Naive thymus-derived CD4-positive, alpha-beta T cell (primary cell): ENCODE measurements at regions not wholly inside any gene's neighbourhood (a gene's known extent, or its start where the extent isn't known, plus 50 kb on each side); places are given as distances from the start of the nearest gene placed in this dataset.
A peak's percentile ranks its signal among the peaks of the same experiment; 100 is the strongest.

Experiments
- ATAC-seq: fragments of 150-1000 bp; cut with Tn5 transposase; 2 replicates; pipeline ENCODE4 v1.10.0; 2021; ENCODE audit warnings: mild to moderate bottlenecking, moderate library complexity
- CTCF ChIA-PET: fragments of 350-600 bp; sonication (Branson Sonifier 250); formaldehyde crosslinking; loops from one replicate; lab custom pipeline; 2021; ENCODE audit warnings: antibody characterized with exemption; lab: Charles Lee
- POLR2A ChIA-PET: fragments of 350-600 bp; sonication (Branson Sonifier 250); formaldehyde crosslinking; loops from one replicate; lab custom pipeline; 2021; ENCODE audit warnings: antibody characterized with exemption, inconsistent platforms; lab: Charles Lee
- DNase-seq, 9 donors: peaks; one replicate each; pipeline versions ENCODE4 v3.0.0 to v3.0.0-alpha.2; 2020 to 2022; ENCODE audit warnings: mixed read lengths in 1 of 9
- H3K27ac ChIP-seq: one replicate; pipeline ENCODE4 v1.7.0; 2013; ENCODE audit warnings: mild to moderate bottlenecking, low read depth, low read length, moderate library complexity
- H3K27me3 ChIP-seq, 2 donors: one replicate each; pipeline ENCODE4 v1.7.0; 2013; ENCODE audit warnings: low read length in 2 of 2, mild to moderate bottlenecking in 2 of 2, moderate library complexity in 2 of 2; ENCODE audit not compliant: control insufficient read depth in 2 of 2, insufficient read depth in 2 of 2
- H3K36me3 ChIP-seq, 3 experiments: 1 replicate in 2 of 3; 2 replicates in 1 of 3; pipeline ENCODE4 v1.7.0; 2013; ENCODE audit warnings: low read length in 3 of 3, mild to moderate bottlenecking in 3 of 3, moderate library complexity in 1 of 3; ENCODE audit not compliant: insufficient read depth in 3 of 3, control insufficient read depth in 2 of 3
- H3K4me1 ChIP-seq, 2 donors: one replicate each; pipeline ENCODE4 v1.7.0; 2013; ENCODE audit warnings: low read length in 2 of 2, mild to moderate bottlenecking in 2 of 2, moderate library complexity in 1 of 2; ENCODE audit not compliant: control insufficient read depth in 2 of 2, insufficient read depth in 2 of 2
- H3K4me3 ChIP-seq: 2 replicates; pipeline ENCODE4 v1.7.0; 2013; ENCODE audit warnings: mild to moderate bottlenecking, low read length
- H3K9me3 ChIP-seq, 3 experiments: 1 replicate in 2 of 3; 2 replicates in 1 of 3; pipeline ENCODE4 v1.7.0; 2013; ENCODE audit warnings: low read length in 3 of 3; ENCODE audit not compliant: control insufficient read depth in 2 of 3
- H3K27ac Mint-ChIP-seq, 9 donors: one replicate each; pipeline ENCODE4 v1.8.0; 2020 to 2022; ENCODE audit warnings: mixed read lengths in 9 of 9, mild to moderate bottlenecking in 8 of 9, moderate library complexity in 5 of 9, inconsistent platforms in 2 of 9
- H3K27me3 Mint-ChIP-seq, 5 donors: one replicate each; pipeline ENCODE4 v1.8.0; 2021 to 2022; ENCODE audit warnings: mixed read lengths in 5 of 5, mild to moderate bottlenecking in 1 of 5
- H3K36me3 Mint-ChIP-seq, 5 donors: one replicate each; pipeline ENCODE4 v1.8.0; 2020 to 2022; ENCODE audit warnings: mixed read lengths in 5 of 5, mild to moderate bottlenecking in 3 of 5, inconsistent platforms in 1 of 5
- H3K4me1 Mint-ChIP-seq, 7 donors: one replicate each; pipeline ENCODE4 v1.8.0; 2020 to 2022; ENCODE audit warnings: mixed read lengths in 7 of 7, mild to moderate bottlenecking in 3 of 7, inconsistent platforms in 1 of 7
- H3K4me3 Mint-ChIP-seq, 10 donors: one replicate each; pipeline ENCODE4 v1.8.0; 2020 to 2022; ENCODE audit warnings: mild to moderate bottlenecking in 10 of 10, mixed read lengths in 10 of 10, moderate library complexity in 6 of 10, inconsistent platforms in 2 of 10
- H3K9me3 Mint-ChIP-seq, 11 donors: one replicate each; pipeline ENCODE4 v1.8.0; 2020 to 2022; ENCODE audit warnings: mixed read lengths in 11 of 11, mild to moderate bottlenecking in 4 of 11, inconsistent platforms in 1 of 11, moderate library complexity in 1 of 11
- intact Hi-C, 2 donors: fragments of 100-400 bp; cut with micrococcal nuclease; formaldehyde crosslinking; loops; one replicate each; pipeline ENCODE4 v1.15.1; 2023

DNA sequence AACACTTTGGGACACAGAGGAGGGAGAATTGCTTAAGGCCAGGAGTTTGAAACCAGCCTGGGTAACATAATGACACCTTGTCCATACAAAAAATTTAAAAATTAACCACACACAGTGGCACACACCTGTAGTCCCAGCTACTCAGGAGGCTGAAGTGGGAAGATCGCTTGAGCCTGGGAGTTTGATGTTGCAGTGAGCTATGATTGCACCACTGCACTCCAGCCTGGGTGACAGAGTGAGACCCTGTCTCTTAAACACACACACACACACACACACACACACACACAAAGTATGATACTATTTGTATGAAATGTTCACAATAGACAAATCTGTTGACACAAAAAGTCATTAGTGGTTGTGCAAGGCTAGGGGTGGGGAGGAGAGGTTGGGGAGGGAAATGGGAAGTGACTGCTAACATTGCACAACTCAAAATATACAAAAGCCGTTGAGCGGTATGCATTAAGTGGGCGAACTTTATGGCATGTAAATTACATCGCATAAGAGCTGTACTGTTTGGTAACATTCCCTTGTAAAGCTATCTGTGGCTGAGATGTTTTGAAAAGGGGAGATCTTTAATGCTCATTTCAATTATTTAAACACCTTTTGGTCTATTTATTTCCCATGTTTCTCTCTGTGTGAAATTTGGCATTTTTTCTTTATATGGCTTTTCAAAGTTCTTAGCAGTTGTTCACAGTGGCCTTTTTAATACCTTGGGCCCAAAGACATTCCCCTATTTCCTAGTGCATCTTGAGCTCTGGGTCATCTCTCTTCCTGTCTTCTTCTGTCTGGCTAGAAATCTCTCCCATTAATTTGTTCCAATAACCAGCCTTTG, 58.9 kb upstream of the ZNF516 start:
- peaks cover 0 to 8% (median 7%) of the 10 kb centered on the region in 5 donors for H3K27me3 Mint-ChIP-seq
- ATAC-seq (peak; percentile 72), DNase-seq (no peak)
- no peak overlapping the region for H3K27ac ChIP-seq
- peaks cover 0 to 3% (median 0%) of the 10 kb centered on the region in 11 donors for H3K9me3 Mint-ChIP-seq
- POLR2A ChIA-PET: no interaction called here
- intact Hi-C loops: no loop called here
- H3K4me3 ChIP-seq: no peak overlapping the region
- no peaks in the 10 kb centered on the region for H3K27me3 ChIP-seq
- peaks cover 0 to 3% (median 0%) of the 10 kb centered on the region in 5 donors for H3K36me3 Mint-ChIP-seq
- H3K27ac Mint-ChIP-seq: no peak overlapping the region
- peaks cover 0 to 2% (median 0%) of the 10 kb centered on the region in 7 donors for H3K4me1 Mint-ChIP-seq
- H3K4me1 ChIP-seq: no peaks in the 10 kb centered on the region
- H3K36me3 ChIP-seq: no peaks in the 10 kb centered on the region
- no peaks in the 10 kb centered on the region for H3K9me3 ChIP-seq
- CTCF ChIA-PET: no interaction called here
- no peak overlapping the region for H3K4me3 Mint-ChIP-seq

DNA sequence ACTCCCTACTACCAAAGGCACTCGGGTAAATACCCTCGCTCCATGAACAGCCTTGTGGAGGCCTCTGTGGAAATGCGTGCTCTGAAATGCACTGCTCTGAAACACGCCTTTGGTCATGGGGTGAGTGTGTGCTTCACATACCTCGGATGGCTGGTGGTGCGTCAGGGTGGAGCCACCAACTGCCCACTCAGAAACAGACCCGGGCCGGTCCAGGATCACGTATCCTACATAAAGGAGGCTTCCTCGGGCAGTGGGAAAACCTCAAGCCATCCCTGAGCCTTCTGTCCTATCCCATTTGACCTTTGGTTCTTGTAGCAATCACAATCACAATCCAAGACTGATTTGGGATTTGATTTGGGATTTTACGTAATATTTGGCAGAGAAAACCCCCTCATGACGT, 53.5 kb upstream of the ZNF516 start:
- Histone ChIP-seq H3K9me3 (no peaks in the 10 kb centered on the region), H3K36me3 (no peaks in the 10 kb centered on the region), H3K4me1 (no peaks in the 10 kb centered on the region), H3K27ac (no peak overlapping the region), H3K4me3 (no peak overlapping the region), H3K27me3 (no peaks in the 10 kb centered on the region)
- Mint-ChIP-seq H3K27me3 (peaks cover 3 to 17% (median 6%) of the 10 kb centered on the region in 5 donors), H3K36me3 (peaks cover 0 to 3% (median 0%) of the 10 kb centered on the region in 5 donors), H3K4me1 (peaks cover 0 to 5% (median 0%) of the 10 kb centered on the region in 7 donors), H3K4me3 (no peak overlapping the region), H3K27ac (no peak overlapping the region), H3K9me3 (peaks cover 0 to 3% (median 0%) of the 10 kb centered on the region in 11 donors)
- intact Hi-C loops: no loop called here
- no peak for ATAC-seq
- ChIA-PET CTCF (no interaction called here), POLR2A (no interaction called here)
- no peak for DNase-seq

DNA sequence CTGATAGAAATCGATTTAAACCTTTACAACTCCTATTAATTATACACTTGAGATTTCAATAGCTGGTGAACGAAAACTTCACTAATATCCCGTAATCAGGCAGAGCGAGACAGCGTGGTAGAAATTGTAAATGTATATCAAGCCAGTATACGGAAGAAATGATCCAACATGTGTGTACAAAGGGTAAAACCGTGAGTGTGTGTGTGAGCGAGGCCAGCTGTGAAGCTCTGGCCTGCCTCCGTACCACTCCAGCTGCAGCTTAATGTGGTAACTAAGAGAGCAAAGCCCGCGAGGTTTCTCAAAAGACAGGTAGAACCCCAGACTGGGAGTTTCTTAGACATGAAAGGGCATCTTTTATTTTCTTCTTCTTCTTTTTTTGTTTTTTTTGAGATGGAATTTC, 52.3 kb upstream of the ZNF516 start:
- POLR2A ChIA-PET: no interaction called here
- H3K27ac Mint-ChIP-seq: no peak overlapping the region

DNA sequence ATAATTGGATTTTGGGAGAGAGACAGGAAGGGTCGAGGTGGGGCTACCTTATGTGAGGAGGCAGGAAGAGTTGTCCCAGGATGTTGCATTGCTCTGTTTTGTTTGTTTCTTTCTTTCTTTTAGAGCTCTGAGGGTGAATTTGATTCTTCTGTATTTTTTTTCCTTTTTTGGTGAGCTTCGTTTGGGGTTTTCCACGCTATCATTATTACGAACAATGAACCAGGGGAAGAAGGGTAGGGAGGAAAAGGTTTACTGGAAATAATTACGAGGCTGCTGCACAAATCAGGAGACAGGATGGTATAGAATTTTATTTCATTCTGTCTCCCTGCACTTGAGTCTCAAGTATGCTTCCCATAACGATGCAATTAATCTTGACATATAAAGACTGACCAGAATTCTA, 51.4 kb upstream of the ZNF516 start:
- H3K27me3 Mint-ChIP-seq: peaks cover 0 to 21% (median 6%) of the 10 kb centered on the region in 5 donors
- no peak overlapping the region for H3K4me3 Mint-ChIP-seq
- no peaks in the 10 kb centered on the region for H3K4me1 ChIP-seq
- CTCF ChIA-PET: no interaction called here
- no peak overlapping the region for H3K27ac Mint-ChIP-seq
- peaks cover 0 to 3% (median 0%) of the 10 kb centered on the region in 11 donors for H3K9me3 Mint-ChIP-seq
- intact Hi-C loops: no loop called here
- H3K27ac ChIP-seq: no peak overlapping the region
- DNase-seq: no peak
- no peaks in the 10 kb centered on the region for H3K36me3 ChIP-seq
- POLR2A ChIA-PET: no interaction called here
- H3K27me3 ChIP-seq: no peaks in the 10 kb centered on the region
- no peaks in the 10 kb centered on the region for H3K9me3 ChIP-seq
- peaks cover 0 to 3% (median 0%) of the 10 kb centered on the region in 5 donors for H3K36me3 Mint-ChIP-seq
- ATAC-seq: no peak
- H3K4me1 Mint-ChIP-seq: peaks cover 0 to 5% (median 0%) of the 10 kb centered on the region in 7 donors
- no peak overlapping the region for H3K4me3 ChIP-seq

More for the DNA sequence above, 52.3 kb upstream of the ZNF516 start:
- Mint-ChIP-seq H3K36me3 (peaks cover 0 to 3% (median 0%) of the 10 kb centered on the region in 5 donors), H3K4me3 (no peak overlapping the region), H3K27me3 (peaks cover 2 to 21% (median 6%) of the 10 kb centered on the region in 5 donors), H3K9me3 (peaks cover 0 to 3% (median 0%) of the 10 kb centered on the region in 11 donors), H3K4me1 (peaks cover 0 to 5% (median 0%) of the 10 kb centered on the region in 7 donors)
- Histone ChIP-seq H3K27ac (no peak overlapping the region), H3K9me3 (no peaks in the 10 kb centered on the region), H3K4me1 (no peaks in the 10 kb centered on the region), H3K27me3 (no peaks in the 10 kb centered on the region), H3K4me3 (no peak overlapping the region), H3K36me3 (no peaks in the 10 kb centered on the region)
- intact Hi-C loops: no loop called here
- DNase-seq (no peak), ATAC-seq (no peak)
- CTCF ChIA-PET: no interaction called here

DNA sequence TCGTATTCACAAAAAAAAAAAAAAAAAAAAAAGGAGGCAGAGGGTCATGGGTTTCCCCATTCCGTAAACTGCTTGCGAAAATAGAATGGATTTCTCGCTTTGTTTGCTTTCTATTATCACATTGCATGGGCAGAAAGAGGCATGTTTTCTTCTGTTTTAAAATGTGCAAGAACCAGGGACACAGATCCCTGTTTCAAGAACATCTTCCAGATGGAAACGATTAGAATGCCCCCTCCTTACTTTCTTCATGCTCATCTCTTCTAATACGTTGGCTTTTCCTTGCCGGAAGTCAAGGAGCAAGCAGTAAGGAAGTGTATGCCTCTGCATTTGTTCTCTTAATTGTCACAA, 51.0 kb upstream of the ZNF516 start:
- CTCF ChIA-PET: no interaction called here

DNA sequence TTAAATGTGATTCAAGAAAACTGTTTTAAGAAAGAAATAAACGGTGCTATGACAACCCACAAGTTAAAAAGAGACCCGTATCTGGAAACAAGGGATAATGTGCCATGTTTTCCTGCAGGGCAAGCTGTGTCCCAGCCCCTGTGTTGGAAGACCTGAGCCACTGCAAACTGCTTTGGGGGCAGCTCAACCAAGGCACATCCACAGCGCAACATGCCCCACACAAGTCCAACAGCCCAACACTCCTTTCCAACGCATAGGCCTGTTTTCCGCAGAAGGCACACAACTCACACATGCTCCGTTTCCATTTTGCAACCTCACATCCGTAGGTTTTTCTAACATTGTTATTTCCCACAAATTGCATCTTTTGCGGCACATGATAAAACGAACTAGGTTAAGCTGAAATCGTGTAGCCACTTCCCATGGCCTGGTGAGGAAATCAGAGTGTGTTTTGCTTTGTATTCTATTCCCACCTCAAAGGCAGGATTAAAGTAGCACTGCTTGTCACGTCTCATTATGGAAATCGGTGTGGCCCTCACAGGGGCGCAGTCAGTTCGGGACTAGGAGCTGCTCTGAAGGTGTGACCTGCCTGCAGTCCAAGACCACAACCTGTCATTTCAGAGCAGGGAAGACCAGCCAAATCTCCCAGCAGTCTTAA, 50.5 kb upstream of the ZNF516 start:
- DNase-seq: no peak
- H3K4me1 Mint-ChIP-seq: peaks cover 0 to 5% (median 0%) of the 10 kb centered on the region in 7 donors
- ATAC-seq: no peak
- H3K27me3 Mint-ChIP-seq: peaks cover 0 to 21% (median 6%) of the 10 kb centered on the region in 5 donors
- Histone ChIP-seq H3K4me1 (no peaks in the 10 kb centered on the region), H3K4me3 (no peak overlapping the region), H3K9me3 (no peaks in the 10 kb centered on the region), H3K36me3 (no peaks in the 10 kb centered on the region), H3K27me3 (no peaks in the 10 kb centered on the region), H3K27ac (no peak overlapping the region)
- H3K4me3 Mint-ChIP-seq: no peak overlapping the region
- ChIA-PET CTCF (no interaction called here), POLR2A (no interaction called here)
- peaks cover 0 to 3% (median 0%) of the 10 kb centered on the region in 11 donors for H3K9me3 Mint-ChIP-seq
- intact Hi-C loops: no loop called here
- no peak overlapping the region for H3K27ac Mint-ChIP-seq
- H3K36me3 Mint-ChIP-seq: peaks cover 0 to 3% (median 0%) of the 10 kb centered on the region in 5 donors

More for the DNA sequence above, 51.0 kb upstream of the ZNF516 start:
- no peaks in the 10 kb centered on the region for H3K9me3 ChIP-seq
- peaks cover 0 to 5% (median 0%) of the 10 kb centered on the region in 7 donors for H3K4me1 Mint-ChIP-seq
- intact Hi-C loops: no loop called here
- H3K4me3 ChIP-seq: no peak overlapping the region
- peaks cover 0 to 3% (median 0%) of the 10 kb centered on the region in 11 donors for H3K9me3 Mint-ChIP-seq
- no peak overlapping the region for H3K27ac Mint-ChIP-seq
- no peaks in the 10 kb centered on the region for H3K36me3 ChIP-seq
- no peaks in the 10 kb centered on the region for H3K27me3 ChIP-seq
- POLR2A ChIA-PET: no interaction called here
- no peak overlapping the region for H3K27ac ChIP-seq
- no peak for ATAC-seq
- H3K4me1 ChIP-seq: no peaks in the 10 kb centered on the region
- peaks cover 0 to 3% (median 0%) of the 10 kb centered on the region in 5 donors for H3K36me3 Mint-ChIP-seq
- H3K4me3 Mint-ChIP-seq: no peak overlapping the region
- H3K27me3 Mint-ChIP-seq: peaks cover 0 to 21% (median 6%) of the 10 kb centered on the region in 5 donors
- DNase-seq: no peak
